ENCODE measurements at regions not wholly inside any gene's neighbourhood (a gene's known extent, or its start where the extent isn't known, plus 50 kb on each side); places are given as distances from the start of the nearest gene placed in this dataset.
A peak's percentile ranks its signal among the peaks of the same experiment; 100 is the strongest.
"Not testable (repeated sequence)": the region's sequence is repeated elsewhere in the genome, so short reads cannot be mapped to it uniquely, and the experiment has no call there.

GRCh38 chr12:131230340-131231031 is 276.8 kb downstream of the ADGRD1 start:
- no peak for DNase-seq

- DNase-seq = no peak
Observed at GRCh38 chr12:131231032-131231980, 277.6 kb downstream of the ADGRD1 start.

- DNase-seq = no peak
Observed at GRCh38 chr12:131232036-131232435, 278.3 kb downstream of the ADGRD1 start.

GRCh38 chr12:131232872-131233271 is 279.2 kb downstream of the ADGRD1 start:
- not testable (repeated sequence) for DNase-seq

- DNase-seq = not testable (repeated sequence)
Observed at GRCh38 chr12:131233850-131234789, 280.4 kb downstream of the ADGRD1 start.

GRCh38 chr12:131234841-131235271 is 281.1 kb downstream of the ADGRD1 start:
- not testable (repeated sequence) for DNase-seq

- no peak for DNase-seq
Observed at GRCh38 chr12:131235871-131236271, 282.2 kb downstream of the ADGRD1 start.

- no peak for DNase-seq
Observed at GRCh38 chr12:131239384-131240094, 285.8 kb downstream of the ADGRD1 start.

- no peak for DNase-seq
Observed at GRCh38 chr12:131241517-131241916, 287.8 kb downstream of the ADGRD1 start.

GRCh38 chr12:131242741-131243496 is 289.2 kb downstream of the ADGRD1 start:
- DNase-seq = peak; percentile 90

GRCh38 chr12:131244157-131244688 is 290.5 kb downstream of the ADGRD1 start:
- peak; percentile 70 for DNase-seq

- DNase-seq = not testable (repeated sequence)
Observed at GRCh38 chr12:131245161-131245560, 291.5 kb downstream of the ADGRD1 start.

- DNase-seq = no peak
Observed at GRCh38 chr12:131245564-131246355, 292.1 kb downstream of the ADGRD1 start.

GRCh38 chr12:131247026-131247725 is 293.5 kb downstream of the ADGRD1 start:
- not testable (repeated sequence) for DNase-seq

GRCh38 chr12:131247875-131248274 is 294.2 kb downstream of the ADGRD1 start:
- not testable (repeated sequence) for DNase-seq

- no peak for DNase-seq
Observed at GRCh38 chr12:131249246-131250027, 295.7 kb downstream of the ADGRD1 start.

- DNase-seq = peak; percentile 19
Observed at GRCh38 chr12:131250028-131250950, 296.6 kb downstream of the ADGRD1 start.
